ENCODE measurements at regions not wholly inside any gene's neighbourhood (a gene's known extent, or its start where the extent isn't known, plus 50 kb on each side); places are given as distances from the start of the nearest gene placed in this dataset.

- no peak overlapping the region for H3K4me2 ChIP-seq (ENCODE audit: insufficient read depth in 1 of 2, low read depth in 2 of 2, low read length in 2 of 2)
- FAIRE-seq (no peak), DNase-seq (ENCODE audit: low read depth in 1 of 2, low spot score in 2 of 2) (no peak)
- no peak overlapping the region for H3K56ac ChIP-seq (replicated peaks; ENCODE audit: insufficient read length, low read depth, low read length)
- no peak overlapping the region for H2BK12ac ChIP-seq (ENCODE audit: low read depth, low read length)
- no peak overlapping the region for H2BK15ac ChIP-seq (ENCODE audit: low read length)
- ChIA-PET CTCF (ENCODE audit: partially characterized antibody) (no interaction called here), POLR2A (ENCODE audit: partially characterized antibody) (no interaction called here)
- no peaks in the 10 kb centered on the region; a peak in 1 of 8 replicates for H3K36me3 ChIP-seq (ENCODE audit: control insufficient read depth in 2 of 4, insufficient read depth in 4 of 4, low read length in 3 of 4)
- H3K27ac ChIP-seq (ENCODE audit: low read depth, low read length): no peak overlapping the region
- no peaks in the 10 kb centered on the region for H3K79me2 ChIP-seq (ENCODE audit: control insufficient read depth in 1 of 2, insufficient read depth in 2 of 2, low read length in 2 of 2)
- H2AFZ ChIP-seq (ENCODE audit: low read length): no peak overlapping the region
- no peak overlapping the region for H3K9ac ChIP-seq (replicated peaks in 1 of 4; ENCODE audit: extremely low read depth in 1 of 4, low read depth in 3 of 4, low read length in 3 of 4)
- no peak overlapping the region for H2BK20ac ChIP-seq (ENCODE audit: low read length)
- H2BK120ac ChIP-seq (replicated peaks; ENCODE audit: low read depth, low read length): no peak overlapping the region
- no peak overlapping the region for H4K91ac ChIP-seq (replicated peaks; ENCODE audit: insufficient read length, low read length)
- H3K14ac ChIP-seq (ENCODE audit: insufficient read length): no peak overlapping the region
- H3K4me3 ChIP-seq (ENCODE audit: extremely low read depth in 1 of 4, insufficient read depth in 2 of 4, low read depth in 3 of 4, low read length in 4 of 4): no peak overlapping the region
- no peak overlapping the region for H4K8ac ChIP-seq (ENCODE audit: extremely low read depth, insufficient read depth, low read length)
- H3K23ac ChIP-seq (ENCODE audit: insufficient read length): no peak overlapping the region
- no peak overlapping the region for H3K4ac ChIP-seq (replicated peaks; ENCODE audit: insufficient read length, low read depth, low read length)
- WGBS, 2 experiments (ENCODE audit: extremely low coverage in 1 of 2, insufficient coverage in 1 of 2, insufficient read length in 1 of 2, insufficient replicate concordance in 2 of 2, low coverage in 1 of 2, low lambda C conversion rate in 2 of 2, missing lambda C conversion rate in 1 of 2): 87% methylated on average over 7 of the region's 7 CpGs; no CpG with 5 or more reads in 1 of the 2 experiments
- H2BK5ac ChIP-seq (ENCODE audit: low read depth, low read length): no peak overlapping the region
- no peak overlapping the region for H4K5ac ChIP-seq (ENCODE audit: insufficient read length, low read depth, low read length)
- no peak overlapping the region for H3K18ac ChIP-seq (ENCODE audit: extremely low read depth, low read length)
- H2AK5ac ChIP-seq (ENCODE audit: low read depth, low read length): no peak overlapping the region
- peaks cover 10 to 14% of the 10 kb centered on the region in 2 experiments for H3K9me3 ChIP-seq (ENCODE audit: insufficient read depth in 2 of 2, low read depth in 1 of 2, low read length in 1 of 2)
- H3K27me3 ChIP-seq (replicated peaks in 1 of 4; ENCODE audit: control insufficient read depth in 3 of 4, extremely low read depth in 1 of 4, insufficient read depth in 3 of 4, low read length in 3 of 4): no peaks in the 10 kb centered on the region
- H3K23me2 ChIP-seq (ENCODE audit: low read depth, low read length): no peaks in the 10 kb centered on the region
- H3K79me1 ChIP-seq (ENCODE audit: low read depth, low read length): no peaks in the 10 kb centered on the region
- peaks cover 0 to 4% of the 10 kb centered on the region in 2 experiments for H4K20me1 ChIP-seq (replicated peaks in 1 of 2; ENCODE audit: control insufficient read depth in 1 of 2, insufficient read depth in 2 of 2, low read length in 2 of 2)
- peaks cover 0 to 4% (median 0%) of the 10 kb centered on the region in 4 experiments; a peak in 1 of 7 replicates for H3K4me1 ChIP-seq (replicated peaks in 1 of 4; ENCODE audit: control insufficient read depth in 3 of 4, insufficient read depth in 4 of 4, low read length in 3 of 4)
- TF ChIP-seq USF2 (IDR thresholded peaks at IDR 0.05; ENCODE audit: low read length): no peak
- TF ChIP-seq RXRA (IDR thresholded peaks at IDR 0.05; ENCODE audit: insufficient read depth, low read depth, low read length): no peak
- no peak for TF ChIP-seq BACH1 (IDR thresholded peaks at IDR 0.05; ENCODE audit: low read length)
- no peak for TF ChIP-seq KDM4A (IDR thresholded peaks at IDR 0.05; ENCODE audit: low read depth, low read length, severe bottlenecking)
- TF ChIP-seq TAF1 (IDR thresholded peaks at IDR 0.05; ENCODE audit: low read depth, low read length): no peak
- TF ChIP-seq E2F6 (IDR thresholded peaks at IDR 0.05): no peak
- TF ChIP-seq BCL11A (IDR thresholded peaks at IDR 0.05; ENCODE audit: low read depth in 2 of 2, low read length in 2 of 2): no peak
- TF ChIP-seq YY1 (IDR thresholded peaks at IDR 0.05; ENCODE audit: low read depth, low read length): no peak
- TF ChIP-seq CBX8 (IDR thresholded peaks at IDR 0.05; ENCODE audit: borderline replicate concordance, low read depth, low read length): no peak
- no peak for TF ChIP-seq RBBP5 (IDR thresholded peaks at IDR 0.05; ENCODE audit: borderline replicate concordance, low read depth, low read length)
- no peak for TF ChIP-seq SIRT6 (IDR thresholded peaks at IDR 0.05; ENCODE audit: low read length)
- no peak for TF ChIP-seq TEAD4 (IDR thresholded peaks at IDR 0.05; ENCODE audit: low read depth, low read length)
- TF ChIP-seq KDM1A (IDR thresholded peaks at IDR 0.05; ENCODE audit: borderline replicate concordance, low read length): no peak
- TF ChIP-seq ZNF274 (IDR thresholded peaks at IDR 0.05; ENCODE audit: borderline replicate concordance, extremely low read depth, low read length): no peak
These were observed 105.0 kb downstream of the ACKR3 start for GRCh38 chr2:236674646-236675045.

All from H1 (cell line).